Left renal pelvis (tissue), 4 donors: ENCODE measurements at regions not wholly inside any gene's neighbourhood (a gene's known extent, or its start where the extent isn't known, plus 50 kb on each side); places are given as distances from the start of the nearest gene placed in this dataset.
"Not testable (repeated sequence)": the region's sequence is repeated elsewhere in the genome, so short reads cannot be mapped to it uniquely, and the experiment has no call there.

Experiments
- DNase-seq, 4 donors: peaks; one replicate each; pipeline ENCODE4 v3.0.0-alpha.2; 2013; ENCODE audit warnings: low read depth in 4 of 4, low spot score in 3 of 4

DNA sequence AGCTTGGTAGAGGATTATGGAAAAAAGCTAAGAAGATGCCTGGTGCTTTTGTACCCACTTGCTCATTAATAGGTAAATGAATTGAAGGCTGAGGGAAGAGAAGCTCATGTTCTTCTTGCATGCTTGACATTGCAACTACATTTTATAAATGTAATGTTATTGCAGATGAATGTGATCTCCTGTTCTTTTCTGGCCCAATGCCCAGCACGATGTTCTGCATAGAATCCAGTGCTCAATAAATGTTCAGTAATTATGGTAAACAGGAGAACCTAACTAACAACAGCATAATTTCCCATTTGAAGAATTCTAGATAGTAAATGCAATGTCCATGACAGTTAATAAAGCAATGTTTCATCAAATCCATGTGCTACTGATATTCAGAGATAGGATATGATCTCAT, 638.2 kb upstream of the SOX9 start:
- DNase-seq, result no peak

DNA sequence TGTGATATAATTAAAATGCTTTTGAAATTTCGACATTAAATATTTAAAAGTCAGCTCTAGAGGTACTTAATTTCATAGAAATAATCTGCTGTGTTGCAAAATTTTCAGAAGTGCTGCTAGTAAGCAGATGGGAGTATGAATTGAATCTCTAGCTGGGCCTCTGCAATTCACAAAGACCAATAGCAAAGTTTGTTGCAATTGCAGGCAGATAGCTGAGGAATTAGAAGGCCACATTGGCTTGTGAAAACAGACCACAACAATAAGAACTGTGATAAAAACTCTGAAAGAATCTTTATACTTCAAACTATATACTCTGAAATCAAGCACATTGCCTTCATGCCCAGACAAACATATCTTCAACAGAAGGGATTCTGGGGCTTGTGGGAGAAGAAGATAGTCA, 636.3 kb upstream of the SOX9 start:
- DNase-seq, result no peak

DNA sequence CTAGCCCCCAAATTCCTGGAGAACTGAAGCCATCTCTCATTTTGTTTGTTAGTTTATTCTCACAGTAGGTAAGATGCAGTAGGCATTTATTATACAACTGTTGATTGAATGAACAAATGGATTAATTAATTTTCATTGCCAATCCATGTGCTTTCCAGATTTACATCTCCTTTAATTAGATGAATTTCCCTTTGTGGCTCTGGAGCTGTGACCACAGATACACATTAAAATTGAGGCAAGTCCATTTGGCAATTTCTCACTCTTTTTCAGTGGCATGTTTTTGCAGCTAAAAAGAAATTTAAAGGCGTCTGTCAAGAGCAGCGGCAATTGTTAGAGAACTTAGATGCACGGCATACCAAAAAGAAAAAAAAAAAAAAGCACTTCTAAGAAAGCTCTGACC, 635.4 kb upstream of the SOX9 start:
- no peak for DNase-seq

DNA sequence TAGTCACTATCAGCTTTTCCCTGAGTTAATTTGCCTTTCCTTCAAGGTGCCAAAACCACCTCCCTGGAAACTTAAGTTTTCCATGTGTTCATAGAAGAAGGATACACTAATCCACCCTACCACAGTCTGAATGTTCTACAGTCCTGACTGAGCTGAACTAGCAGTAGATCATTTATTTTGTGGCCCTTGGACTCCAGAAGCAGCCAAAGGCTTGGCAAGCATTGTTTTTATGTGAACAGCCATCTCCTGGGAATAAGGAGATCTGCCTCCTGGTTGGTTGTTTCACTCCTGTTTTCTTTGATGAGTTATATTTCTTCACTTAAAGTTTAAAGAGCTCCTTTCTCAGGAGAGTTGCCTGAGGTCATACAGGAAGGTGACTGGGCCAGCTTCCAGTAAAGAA, 634.6 kb upstream of the SOX9 start:
- DNase-seq, result no peak

DNA sequence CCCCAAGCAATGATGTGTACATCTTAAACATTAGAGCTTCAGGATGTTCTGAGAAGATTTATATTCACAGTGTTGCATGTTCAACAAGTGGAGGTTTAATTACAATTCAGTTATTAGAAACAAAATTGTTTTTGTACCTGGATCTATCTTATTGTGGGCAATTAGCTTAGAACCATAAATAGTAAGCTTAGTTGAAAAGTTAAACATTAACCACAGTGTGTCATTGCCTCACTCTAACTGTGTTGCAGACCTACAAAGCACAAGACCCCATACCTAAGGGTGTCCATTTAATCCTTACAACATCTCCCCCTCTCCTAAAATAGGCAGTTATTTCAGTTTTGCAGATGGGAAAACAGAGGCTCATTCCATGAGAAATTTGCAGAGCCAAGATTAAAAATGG, 632.0 kb upstream of the SOX9 start:
- no peak for DNase-seq

DNA sequence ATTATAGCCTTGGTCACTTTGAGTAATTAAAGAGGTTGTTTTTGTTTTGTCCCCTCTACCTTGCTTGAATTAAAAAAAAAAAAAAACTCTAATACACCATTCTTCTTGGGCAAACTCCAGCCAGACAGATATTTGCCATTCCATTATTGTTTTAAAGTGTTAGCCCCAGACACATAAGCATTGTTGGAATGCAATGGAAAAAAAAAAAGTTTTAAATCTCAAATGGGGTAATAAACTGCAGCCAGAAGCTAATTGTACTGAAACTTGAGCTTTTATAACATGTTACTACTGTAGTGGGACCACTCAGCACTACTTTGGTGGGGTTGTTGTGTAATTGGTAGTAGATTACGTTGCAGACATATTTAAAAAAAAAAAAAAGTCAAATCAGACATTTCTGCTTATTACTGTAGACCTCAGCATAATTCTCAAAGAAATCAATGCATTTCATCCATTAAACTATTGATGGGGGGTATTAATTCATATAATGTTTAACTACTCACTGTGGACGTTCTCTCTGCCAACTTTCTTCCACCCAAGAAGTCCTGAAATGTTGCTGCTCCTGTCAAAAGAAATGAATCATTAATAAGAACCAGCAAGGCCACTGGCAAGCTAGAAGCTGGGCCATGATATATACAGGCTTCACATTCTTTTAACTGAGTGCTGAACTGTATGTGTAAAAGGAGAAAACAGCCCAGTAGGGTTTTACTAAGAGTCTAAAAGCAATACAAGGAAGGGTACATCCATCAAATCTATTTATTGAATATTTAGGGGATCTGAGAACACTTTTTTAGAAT, 626.6 kb upstream of the SOX9 start:
- no peak for DNase-seq

DNA sequence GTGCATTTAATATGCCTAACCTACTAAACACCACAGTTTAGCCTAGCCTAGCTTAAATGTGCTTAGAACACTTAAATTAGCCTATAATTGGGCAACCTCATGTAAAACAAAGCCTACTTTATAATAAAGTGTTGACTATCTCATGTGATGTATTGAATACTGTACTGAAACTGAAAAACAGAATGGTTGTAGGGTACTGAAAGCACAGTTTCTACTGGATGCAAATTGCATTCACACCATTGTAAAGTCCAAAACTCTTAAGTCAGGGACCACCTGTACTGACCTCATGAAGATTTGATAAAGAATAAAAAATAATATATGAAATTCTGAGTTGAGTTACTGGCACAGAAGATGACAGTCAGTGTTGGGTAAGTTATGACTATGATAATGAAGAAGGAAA, 625.4 kb upstream of the SOX9 start:
- no peak for DNase-seq

DNA sequence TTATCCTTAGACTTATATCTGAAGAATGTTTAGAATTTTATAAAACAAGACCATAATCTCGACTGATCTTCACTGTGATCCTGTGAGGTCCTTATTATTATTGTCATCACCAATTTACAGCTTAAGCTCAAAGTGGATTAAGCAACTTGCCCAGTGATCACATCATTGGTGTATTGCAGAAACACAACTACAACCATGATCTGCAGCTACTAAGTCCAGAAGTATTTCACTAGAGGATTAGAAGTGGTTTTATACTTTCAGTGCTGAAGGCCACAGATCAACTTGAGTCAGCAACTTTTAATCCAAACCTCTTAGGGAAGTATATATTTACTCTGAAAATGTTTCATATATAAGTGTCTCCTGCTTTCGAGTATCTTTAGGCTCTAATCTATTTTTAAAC, 624.3 kb upstream of the SOX9 start:
- no peak for DNase-seq

DNA sequence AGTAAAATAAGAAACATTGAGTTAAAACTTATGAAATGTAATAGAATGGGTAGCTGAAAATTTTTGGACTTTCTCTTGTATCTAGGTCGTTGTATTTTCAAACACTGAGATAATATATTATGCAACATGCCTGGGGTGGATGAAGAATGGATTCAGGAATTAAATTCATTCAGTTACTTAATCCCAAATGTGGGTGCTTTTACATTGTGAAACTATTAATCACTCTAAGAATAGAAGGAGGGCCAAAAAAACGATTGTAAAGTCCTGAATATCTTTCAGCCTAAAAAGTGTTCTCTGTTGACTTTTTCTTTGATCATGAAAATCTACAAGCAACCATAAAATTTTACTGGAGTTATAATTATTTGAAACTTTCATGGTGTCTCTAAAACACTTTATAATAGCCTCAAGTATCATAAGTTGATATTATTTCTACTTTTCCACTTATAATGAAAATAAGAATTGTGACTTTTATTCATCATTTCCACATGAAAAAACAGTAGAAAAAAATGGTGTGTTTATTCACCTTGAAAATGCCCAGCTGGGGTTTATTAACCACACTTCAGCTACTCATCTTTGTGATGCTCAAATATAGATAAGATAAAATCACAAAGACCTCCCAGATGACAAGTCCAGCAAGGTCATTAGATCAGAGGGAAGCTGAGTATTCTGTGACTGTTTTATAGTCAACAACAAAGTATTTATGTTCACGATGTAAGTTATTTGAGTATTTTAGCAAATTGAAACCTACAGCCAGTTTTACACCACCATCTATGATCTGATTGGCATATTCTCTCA, 619.9 kb upstream of the SOX9 start:
- DNase-seq, result no peak

DNA sequence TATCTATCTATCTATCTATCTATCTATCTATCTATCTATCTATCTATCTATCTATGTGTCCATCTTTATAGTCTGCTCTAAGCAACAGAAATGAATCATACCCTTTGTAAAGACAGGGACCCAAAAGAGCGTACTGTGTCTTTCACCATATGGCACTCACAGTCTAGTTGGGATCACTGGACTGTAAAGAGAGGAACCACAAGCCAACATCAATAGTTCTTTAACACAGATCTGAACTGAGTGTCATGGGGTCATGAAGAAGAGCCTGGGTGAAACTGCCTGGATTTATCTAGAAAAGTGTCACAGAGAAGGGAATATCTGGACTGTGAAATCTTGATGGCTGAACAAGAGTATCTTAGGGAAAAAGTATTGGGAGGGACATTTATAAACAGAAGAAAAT, 619.1 kb upstream of the SOX9 start:
- DNase-seq, result no peak

DNA sequence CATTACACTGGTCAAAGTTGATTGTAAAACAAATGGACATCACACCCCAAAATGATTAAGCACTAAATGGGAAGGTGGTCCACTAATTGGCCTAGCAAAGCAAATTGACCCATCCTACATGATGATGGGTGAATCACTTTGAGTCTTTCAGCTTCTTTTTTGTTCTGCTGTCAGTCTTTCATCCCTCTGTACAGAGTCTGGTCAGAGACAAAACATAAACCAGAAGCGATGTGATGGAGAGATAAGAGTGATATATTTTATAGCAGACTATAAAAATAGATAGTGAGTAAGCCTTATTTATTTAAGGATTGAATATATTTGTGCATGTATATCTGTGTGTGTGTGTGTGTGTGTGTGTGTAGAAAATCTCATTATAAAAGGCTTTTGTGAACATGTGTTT, 618.4 kb upstream of the SOX9 start:
- no peak for DNase-seq

DNA sequence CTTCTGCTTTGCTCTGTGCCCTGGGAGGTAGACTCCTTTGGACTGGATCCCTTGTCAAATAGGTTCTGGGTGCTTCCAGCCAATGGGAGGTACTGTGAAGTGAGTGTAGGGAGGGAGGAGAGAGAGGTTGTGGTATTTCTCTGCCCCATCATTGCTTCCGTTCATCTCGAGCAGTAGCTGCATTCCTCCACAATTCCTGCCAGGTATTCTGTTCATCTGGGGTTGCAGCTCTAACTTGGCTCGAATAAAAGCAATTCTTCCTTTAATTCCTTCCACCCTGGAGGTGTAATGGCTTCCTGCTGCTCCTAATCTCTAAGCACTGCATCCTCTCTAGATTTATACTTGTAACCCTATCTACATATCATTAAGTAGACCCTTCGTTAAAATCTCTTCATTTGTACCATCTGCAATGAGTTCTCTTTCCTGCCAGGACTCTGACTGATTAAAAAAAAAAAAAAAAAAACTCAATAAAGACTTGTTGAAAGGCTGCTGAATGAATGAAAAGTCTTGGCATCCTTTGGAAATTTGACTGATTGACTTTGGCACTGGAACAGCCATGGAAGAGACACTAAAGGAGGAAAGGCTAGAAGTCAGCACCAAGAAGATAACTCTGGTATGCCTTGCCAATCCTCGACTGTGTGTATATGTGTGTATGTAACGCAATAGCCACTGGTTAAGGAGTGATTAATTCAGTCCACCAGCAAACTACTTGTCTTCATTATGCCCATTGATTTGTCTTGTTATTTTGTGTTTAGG, 616.9 kb upstream of the SOX9 start:
- DNase-seq, result no peak

DNA sequence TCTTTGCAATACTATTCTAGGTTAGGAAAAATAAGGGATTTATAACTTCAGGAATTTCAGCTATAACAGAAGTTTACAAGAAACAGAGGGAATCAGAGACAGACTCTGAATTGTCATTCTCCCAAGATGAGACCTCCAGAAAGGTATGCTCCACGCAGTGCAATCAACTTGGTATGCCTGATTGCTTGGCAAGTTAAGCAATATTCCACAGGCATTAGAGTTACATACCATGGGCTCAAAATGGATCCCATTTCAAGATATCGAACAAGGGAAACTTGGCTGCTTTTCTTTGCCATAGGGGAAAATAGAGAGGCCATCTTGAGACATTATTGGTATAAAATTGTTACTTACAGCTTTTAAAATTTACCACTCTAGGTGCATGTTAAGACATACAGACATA, 615.6 kb upstream of the SOX9 start:
- no peak for DNase-seq

DNA sequence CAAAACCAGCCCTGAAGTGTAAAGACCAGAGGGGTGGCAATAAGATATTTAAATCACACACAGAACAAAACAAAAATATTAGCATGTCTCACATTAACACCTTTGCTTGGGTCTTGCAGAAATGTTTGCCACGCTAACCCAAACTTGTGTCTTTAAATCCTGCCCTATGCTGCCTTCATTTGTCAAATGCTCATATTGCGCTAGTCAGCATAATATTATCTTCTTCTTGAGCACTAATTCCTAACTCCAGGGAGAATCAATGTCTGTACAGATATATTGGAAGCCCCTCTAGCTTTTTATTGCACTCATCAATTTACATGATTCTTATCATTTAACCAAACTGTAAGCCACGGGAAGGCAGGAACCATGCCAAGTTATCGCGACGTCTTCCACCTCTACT, 614.8 kb upstream of the SOX9 start:
- DNase-seq, result no peak

DNA sequence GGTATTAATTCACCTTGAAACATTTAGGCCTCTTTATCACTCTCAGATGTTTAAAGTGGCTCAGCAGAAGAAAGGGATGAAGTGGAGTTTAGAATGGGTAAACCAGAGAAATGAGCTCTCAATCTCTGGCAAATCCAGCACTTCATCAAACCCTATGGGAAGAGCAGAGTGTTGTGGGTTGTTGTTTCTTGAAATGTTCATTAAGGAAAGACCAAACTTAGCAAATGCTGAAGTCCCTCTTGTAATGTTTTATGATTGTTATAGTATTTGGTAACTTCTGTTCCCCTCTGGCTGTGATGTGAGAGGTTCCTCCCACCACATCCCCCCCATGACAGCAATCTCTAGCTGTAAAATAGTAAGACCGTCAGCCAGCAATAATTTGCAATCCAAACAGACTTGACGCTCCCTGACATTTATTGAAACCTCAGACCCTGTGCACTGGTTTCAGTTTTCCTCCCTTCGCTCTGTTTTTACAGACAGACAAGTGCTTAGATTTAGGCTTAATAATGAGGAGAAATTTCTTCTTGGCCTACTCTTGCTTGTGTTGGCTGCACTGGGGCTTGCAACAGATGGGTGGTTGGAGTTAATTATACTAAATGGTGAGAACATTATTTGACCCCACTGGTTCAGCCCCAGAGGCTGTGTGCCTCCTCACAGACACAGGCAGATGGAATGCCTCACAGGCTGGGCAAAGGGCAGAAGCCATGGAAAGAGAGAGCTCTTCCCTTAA, 609.4 kb upstream of the SOX9 start:
- DNase-seq, result peak in 3 of 4 donors; percentile 31 to 60 (median 34)

DNA sequence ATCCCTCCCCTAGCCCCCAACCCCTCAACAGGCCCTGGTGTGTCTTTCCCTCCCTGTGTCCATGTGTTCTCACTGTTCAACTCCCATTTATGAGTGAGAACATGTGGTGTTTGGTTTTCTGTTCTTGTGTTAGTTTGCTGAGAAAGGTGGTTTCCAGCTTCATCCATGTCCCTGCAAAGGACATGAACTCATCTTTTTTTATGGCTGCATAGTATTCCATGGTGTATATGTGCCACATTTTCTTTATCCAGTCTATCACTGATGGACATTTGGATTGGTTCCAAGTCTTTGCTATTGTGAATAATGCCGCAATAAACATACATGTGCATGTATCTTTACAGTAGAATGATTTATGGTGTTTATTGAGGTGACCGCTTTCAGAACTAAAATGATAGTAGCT, 607.1 kb upstream of the SOX9 start:
- not testable (repeated sequence) for DNase-seq

DNA sequence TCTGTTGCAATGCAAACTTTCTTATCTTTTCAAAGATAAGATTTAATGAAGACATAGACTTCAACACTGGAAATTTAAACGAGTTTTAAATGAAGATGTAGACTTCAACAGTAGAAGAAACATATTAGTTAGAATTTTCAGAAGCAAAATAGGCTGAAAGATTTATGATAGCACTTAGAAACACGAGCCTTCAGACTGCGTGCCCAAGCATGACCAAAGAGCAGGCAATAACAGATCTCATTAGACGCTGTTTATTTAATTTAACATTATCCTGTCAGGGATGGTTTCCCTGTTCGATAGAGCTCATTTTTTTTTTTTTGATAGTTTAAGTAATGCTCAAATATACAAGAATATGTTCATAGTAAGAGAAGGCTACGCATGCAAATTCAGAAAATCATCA, 604.7 kb upstream of the SOX9 start:
- DNase-seq, result peak in 2 of 4 donors; percentile 8 to 42

DNA sequence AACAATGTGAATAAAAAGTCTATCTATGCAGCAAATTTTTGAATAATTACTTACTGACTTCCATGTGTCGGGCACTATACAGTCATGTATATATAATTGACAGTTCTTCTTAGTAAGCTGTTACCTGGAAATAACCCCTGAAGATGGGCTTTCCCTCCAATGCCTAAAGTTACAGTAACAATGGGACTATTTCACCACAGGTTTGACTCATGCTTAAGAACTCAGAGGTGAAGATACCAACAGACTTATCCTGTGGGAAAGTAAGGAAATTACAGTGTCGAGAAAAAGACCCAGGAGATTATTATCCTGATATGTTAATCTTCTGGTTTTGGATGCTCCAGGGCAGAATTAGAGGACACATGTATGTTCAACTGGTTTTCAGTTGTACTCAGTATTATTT, 601.5 kb upstream of the SOX9 start:
- no peak for DNase-seq

DNA sequence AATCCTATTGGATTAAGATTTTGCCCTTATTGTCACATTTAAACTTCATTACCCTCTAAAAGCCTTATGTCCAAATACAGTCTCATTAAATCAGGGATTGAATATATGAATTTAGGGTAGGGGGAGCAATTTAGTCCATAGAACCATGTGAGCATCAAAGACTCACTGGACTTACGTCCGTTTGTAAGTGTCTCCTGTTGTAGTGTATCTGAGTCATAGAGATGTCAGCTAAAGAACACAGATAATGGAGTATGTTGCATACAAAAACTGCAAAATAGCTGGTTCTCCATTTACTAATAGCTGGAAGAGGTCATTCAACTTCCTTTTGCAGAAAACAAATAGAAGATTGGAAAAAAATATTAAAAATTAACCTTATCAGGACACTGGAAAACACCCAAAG, 599.1 kb upstream of the SOX9 start:
- DNase-seq, result no peak

DNA sequence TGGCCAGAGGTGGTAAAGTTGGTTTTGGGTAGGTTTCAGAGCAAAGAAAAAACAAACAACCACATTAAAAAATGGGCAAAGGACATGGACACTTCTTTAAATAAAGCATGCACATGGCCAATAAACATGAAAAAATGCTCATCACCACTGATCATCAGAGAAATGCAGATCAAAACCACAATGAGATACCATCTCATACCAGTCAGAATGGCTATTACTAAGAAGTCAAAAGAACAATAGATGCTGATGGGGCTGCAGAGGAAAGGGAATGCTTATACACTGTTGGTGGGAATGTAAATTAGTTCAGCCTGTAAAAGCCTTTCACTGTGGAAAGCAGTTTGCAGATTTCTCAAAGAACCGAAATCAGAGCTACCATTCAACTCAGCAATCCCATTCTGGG, 598.4 kb upstream of the SOX9 start:
- DNase-seq, result no peak

DNA sequence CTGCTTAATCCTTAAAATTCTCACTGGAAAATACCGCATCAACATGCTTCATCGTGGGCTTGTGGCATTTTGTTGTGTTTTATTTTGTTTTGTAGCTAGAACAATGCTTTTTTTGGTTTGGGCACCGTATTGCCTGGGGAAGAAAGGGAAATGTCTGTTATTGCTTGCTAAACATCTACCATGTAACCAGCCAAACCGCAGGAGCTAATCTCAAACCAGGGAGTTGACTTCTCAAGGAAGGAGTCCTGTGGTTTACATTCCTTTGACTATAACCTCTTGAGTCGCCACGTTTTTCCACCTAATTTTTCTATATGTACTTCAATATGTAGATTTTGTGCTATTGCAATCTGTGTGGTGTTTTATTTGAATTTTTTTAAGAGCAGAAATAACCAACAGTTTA, 593.5 kb upstream of the SOX9 start:
- DNase-seq, result no peak
